ENCODE measurements at regions not wholly inside any gene's neighbourhood (a gene's known extent, or its start where the extent isn't known, plus 50 kb on each side); places are given as distances from the start of the nearest gene placed in this dataset.
"Not testable (repeated sequence)": the region's sequence is repeated elsewhere in the genome, so short reads cannot be mapped to it uniquely, and the experiment has no call there.

DNA sequence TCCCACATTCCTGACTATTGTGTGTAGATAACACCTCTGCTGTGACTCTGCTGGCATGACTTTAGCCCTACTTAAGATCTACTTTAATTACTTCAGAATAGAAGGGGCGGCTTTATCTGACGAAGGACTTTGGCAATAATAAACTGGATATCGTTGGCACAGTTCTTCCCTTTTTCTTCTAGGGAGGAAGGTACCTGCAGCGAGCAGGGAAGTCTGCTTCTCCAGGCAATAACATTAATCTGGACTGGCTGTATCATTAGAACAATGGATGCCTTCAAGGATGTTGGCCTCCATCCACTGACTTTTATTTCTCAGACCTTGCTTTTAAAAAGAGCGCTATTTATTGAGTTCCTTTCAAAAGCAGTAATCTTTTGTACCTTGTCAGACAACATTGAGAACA lies 172.6 kb upstream of the THSD7A start:
- DNase-seq (ENCODE audit: low spot score): no peak

DNA sequence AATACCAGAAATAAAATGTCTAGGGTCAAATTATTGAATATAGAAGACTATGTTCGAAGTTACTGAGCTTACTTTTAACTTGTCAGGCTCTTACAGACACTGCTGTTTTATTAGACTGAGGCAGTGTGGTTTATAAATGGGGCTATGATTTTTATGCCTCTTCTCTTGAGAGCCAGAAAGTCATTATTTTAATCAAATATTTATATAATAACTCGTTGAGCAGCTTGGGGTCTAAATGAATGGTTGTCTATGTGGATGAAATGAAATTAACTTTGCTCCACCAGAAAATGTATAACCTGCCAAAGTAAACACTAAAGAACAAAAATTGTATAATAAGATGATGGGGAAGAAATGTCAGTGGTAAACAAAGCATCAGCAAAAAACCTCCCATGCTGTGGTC lies 175.6 kb upstream of the THSD7A start:
- DNase-seq (ENCODE audit: low spot score): no peak

DNA sequence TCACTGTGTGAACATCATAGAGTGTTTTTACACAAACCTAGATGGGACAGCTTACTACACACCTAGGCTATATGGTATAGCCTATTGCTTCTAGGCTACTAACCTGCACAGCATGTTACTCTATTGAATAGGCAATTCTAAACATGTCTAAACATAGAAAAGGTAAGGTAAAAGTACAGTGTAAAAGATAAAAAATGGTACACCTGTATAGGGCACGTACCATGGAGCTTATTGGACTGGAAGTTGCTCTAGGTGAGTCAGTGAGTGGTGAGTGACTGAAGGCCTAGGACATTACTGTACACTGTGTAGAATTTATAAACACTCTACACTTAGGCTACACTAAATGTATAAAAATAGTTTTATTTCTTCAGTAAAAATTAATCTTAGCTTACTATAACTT lies 182.0 kb upstream of the THSD7A start:
- DNase-seq (ENCODE audit: low spot score): no peak

DNA sequence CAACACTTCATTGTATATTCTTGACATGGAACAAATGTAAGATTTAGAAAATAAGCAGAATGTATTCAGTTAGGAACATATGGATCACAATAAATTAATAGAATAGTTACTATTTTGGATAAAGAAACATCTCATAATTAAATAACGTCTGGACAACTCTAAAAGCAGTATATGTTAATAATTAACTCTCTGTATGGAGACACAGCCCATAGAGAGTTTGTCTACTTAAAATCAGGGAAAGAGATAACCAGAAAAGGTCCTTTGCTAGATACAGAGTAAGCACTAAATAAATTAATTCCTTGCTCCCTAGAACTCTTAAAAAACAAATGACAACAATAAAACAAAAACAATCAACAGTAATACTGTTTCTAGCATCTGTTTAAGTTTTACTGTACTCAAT lies 184.4 kb upstream of the THSD7A start:
- no peak for DNase-seq (ENCODE audit: low spot score)

DNA sequence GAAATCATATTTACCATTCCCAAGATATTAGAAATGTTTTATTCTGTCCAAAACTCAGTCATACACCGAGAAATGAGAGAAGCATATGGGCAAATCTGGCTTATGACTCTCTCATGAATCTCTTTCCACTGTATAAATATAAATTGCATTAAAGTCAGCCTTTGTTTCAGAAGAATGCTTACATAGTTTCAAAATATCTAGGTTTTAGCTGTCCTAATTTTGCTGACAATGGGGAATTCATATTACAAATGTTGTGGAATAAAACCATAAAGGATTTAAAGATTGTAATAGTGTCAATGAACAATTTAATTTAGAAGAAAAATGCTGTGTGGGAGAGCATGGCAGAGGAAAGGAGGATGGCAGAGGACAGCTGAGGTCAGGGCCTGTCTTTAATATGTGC lies 185.0 kb upstream of the THSD7A start:
- DNase-seq (ENCODE audit: low spot score): no peak

DNA sequence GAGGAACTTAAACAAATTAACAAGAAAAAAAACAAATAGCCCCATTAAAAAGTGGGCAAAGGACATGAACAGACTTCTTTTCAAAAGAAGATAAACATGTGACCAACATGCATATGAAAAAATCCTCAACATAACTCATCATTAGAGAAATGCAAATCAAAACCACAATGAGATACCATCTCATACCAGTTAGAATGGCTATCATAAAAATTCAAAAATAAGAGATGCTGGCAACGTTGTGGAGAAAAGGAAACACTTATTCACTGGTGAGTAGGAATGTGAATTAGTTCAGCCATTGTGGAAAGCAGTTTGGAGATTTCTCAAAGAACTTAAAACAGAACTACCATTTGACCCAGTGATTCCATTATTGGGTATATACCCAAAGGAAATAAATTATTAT lies 189.1 kb upstream of the TMEM106B start:
- DNase-seq (ENCODE audit: low spot score): not testable (repeated sequence)

DNA sequence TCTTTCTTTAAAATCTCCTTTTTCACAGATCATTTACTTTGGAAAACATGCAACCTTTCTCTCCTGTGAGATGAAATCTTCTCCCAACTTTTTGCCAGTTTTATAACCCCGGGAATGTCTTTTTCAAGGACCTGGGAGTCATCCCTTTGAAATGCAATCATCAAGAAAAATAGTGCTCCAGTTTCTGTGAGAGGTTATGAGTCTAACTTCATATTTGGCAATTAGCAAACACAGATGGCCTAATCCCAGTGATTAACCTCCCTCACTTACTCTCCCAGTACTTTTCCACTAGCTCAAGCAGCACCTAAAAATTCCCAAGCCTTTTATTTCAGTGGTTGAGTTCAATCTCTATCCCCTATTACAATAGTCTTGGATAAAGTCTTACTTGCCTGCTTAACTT lies 185.8 kb upstream of the TMEM106B start:
- DNase-seq (ENCODE audit: low spot score): no peak

DNA sequence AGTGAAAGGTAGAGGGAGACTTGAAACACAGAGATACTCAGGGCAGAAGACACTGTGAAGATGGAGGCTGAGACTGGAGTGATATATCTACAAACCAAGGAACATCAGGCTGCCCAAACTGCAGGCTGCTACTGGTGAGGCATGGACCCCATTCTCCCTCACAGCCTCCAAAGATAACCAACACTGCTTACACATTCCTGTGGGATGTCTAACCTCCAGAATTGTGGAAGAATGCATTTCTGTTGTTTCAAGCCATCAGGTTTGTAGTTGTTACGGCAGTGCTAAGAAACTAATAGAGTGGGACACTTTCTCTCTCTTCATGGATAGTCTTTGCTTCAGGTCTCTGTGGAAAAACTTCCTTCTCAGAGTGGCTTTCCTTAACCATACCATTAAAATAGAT lies 182.6 kb upstream of the TMEM106B start:
- no peak for DNase-seq (ENCODE audit: low spot score)

DNA sequence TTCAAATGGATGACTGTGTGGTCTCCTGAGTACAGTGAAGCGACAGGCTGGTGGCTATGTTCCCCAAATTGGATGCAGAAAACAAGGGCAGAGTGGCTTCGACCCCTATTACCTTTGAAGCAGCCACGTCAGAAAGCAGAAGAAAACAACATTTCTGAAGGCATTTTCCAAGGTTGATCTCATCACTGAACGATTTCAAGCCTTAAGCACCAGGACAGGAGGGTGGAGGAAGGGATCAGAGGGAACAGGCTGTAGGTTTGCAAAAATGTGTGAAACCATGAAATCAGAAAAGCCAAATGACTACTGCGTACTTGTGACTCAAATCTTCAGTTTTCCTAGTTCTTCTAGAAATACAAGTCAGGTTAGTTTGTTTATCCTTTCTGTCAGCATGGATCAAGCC lies 181.0 kb upstream of the TMEM106B start:
- DNase-seq (ENCODE audit: low spot score): no peak

DNA sequence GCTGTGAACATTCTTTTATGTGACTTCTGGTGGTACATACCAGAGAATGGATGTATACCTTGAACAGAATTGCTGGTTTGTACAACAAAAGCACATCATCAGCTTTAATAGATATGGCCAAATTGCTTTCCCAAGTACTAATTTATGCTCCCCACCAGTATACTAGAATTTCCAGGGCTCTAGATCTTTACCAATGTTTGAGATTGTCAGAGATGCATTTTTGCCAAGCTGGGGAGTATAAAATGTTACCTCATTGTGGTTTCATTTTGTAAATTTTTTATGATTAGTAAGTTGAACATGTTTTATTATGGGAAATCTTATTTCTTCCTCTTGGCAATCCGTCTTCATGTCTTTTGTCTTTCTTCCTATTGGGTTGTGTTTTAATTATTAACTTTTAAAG lies 179.9 kb upstream of the TMEM106B start:
- DNase-seq (ENCODE audit: low spot score): no peak

DNA sequence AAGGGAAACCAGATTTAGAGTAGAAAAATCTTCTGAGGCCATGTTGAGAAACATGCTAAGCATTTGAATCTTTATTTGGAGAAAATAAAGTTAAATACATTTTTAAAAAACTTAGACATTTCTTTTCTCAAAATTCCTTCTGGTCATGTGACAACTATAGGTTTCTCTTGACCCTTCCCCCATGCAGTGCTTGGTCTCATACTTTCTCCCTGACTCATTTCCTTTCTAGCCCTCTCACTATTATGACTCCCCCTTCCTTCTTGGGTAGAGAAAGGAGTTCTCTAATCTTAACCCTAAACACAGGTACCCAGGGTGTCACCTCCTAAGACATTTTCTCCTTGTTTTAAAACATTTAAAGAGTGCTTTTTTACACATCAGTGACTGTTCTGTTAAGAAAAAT lies 179.5 kb upstream of the TMEM106B start:
- peak; percentile 17 for DNase-seq (ENCODE audit: low spot score)

DNA sequence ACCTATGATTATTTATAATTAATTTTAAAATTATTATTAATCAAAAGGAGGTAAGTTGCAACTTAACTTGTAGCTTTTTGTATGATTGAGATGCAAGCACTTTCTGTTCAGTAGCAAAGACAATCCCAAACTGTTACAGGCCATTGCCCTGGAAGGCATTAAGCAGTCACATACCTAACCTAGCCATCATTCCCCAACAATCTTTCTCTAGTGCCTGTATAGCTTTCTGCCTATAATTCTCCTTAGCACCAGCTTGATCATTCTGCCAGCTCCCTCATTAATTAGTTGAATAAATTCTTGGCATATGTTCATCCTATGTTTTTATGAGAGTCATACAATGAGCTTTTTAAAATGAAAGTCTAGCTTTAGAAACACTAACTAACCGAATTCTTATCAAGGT lies 178.9 kb upstream of the TMEM106B start:
- peak; percentile 7 for DNase-seq (ENCODE audit: low spot score)

DNA sequence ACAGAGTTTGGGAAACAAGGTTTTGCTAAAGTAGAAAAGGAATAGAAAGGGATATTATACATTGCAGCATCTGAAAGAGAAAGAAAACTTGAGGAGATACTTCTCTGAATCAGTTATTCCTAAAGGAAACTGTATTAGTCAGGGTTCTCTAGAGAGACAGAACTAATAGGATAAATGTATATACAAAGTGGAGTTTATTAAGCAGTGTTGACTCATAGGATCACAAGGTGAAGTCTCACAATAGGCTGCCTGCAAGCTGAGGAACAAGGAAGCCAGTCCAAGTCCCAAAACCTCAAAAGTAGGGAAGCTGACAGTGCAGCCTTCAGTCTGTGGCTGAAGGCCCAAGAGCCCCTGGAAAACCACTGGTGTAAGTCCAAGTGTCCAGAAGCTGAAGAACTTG lies 167.6 kb upstream of the TMEM106B start:
- DNase-seq (ENCODE audit: low spot score): not testable (repeated sequence)

DNA sequence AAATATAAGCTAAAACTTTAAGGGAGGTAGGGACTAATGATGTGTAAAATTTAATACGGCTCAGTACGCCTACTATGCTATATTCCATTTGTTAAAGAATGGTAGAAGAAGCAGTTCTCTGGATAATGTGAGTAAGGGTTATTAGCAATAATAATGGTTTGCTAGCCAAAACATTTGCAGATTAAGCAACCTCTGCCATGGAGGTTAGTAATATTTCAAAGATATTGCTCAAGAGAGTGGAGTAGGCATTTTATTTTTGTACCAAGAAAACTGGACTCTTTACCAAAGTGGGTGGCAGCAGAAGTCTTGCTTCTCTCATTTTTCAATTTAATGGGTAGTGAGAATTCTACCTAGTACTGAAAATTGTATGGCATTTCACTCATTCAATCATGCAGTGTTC lies 158.9 kb upstream of the TMEM106B start:
- DNase-seq (ENCODE audit: low spot score): no peak

DNA sequence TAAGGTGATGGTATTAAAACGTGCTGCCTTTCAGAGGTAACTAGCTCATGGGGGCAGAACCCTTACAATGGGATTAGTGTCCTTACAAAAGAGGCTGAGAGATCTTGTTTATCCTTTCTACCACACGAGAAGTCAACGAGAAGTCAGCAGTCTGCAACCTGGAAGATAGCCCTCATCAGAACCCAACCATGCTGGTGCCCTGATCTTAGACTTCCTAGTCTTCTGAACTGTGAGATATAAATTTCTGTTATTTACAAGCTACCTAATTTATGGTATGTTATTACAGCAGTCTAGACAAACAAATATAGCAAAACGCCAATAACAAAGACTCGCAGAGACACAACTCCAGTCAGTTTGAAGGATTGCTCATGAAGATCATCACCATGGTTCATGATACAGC lies 157.5 kb upstream of the TMEM106B start:
- DNase-seq (ENCODE audit: low spot score): no peak

DNA sequence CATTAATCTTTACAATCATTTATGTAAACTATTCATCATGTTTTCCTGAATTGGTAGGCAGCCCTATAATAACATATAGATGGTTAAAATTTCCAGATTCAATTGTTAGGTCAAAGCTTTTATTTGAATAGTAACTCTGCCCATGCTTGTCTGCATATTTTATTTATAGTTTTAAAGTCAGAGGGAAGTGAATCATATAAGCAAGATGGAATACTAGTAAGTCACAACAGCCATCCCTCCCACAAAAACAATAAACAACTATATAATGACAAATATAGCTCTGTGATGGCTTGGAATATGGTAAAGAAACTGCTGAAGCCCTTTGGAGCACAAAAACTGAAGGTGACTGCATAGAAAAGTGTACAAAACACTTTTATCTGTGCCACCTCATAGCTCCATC lies 156.3 kb upstream of the TMEM106B start:
- no peak for DNase-seq (ENCODE audit: low spot score)

DNA sequence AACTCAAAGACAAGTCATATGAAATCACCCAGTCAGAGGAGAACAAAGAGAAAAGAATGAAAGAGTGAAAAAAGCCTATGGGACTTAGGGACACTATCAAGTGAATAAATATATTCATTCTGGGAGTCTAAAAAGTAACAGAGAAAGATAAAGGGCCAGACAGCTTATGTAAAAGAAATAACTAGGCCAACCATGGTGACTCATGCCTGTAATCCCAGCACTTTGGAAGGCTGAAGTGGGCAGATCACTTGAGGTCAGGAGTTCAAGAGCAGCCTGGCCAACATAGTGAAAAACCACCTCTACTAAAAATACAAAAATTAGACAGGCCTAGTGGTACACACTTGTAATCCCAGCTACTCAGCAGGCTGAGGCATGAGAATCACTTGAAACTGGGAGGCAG lies 154.7 kb upstream of the TMEM106B start:
- no peak for DNase-seq (ENCODE audit: low spot score)

DNA sequence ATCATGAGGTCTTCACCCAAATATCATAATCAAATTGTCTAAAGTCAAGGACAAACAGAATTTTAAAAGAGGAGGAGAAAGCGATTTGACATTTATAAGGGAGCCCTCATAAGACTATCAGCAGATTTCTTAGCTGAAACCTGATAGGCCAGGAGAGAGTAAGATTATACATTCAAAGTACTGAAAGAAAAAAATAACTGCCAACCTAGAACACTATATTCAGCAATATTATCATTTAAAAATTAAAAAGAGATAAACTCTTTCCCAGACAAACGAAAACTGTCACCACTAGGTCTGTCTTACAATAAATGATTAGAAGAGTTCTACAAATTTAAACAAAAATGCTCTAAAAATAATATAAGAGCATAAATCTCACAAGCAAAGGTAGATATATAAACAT lies 154.1 kb upstream of the TMEM106B start:
- no peak for DNase-seq (ENCODE audit: low spot score)

DNA sequence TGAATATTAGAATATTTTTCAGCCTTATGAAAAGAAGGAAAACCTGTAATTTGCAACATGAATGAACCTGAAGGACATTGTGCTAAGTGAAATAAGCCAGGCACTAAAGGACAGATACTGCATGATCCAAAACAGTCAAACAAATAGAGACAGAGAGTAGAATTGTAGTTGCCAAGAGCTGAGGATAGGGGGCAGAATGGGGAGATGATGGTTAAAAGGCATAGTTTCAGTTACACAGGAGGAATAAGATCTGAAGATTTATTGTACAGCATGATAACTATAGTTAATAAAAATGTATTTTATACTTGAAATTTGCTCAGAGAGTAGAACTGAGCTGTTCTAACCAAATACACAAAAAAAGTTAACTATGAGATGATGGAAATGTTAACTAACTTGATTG lies 149.0 kb upstream of the TMEM106B start:
- DNase-seq (ENCODE audit: low spot score): peak; percentile 21

DNA sequence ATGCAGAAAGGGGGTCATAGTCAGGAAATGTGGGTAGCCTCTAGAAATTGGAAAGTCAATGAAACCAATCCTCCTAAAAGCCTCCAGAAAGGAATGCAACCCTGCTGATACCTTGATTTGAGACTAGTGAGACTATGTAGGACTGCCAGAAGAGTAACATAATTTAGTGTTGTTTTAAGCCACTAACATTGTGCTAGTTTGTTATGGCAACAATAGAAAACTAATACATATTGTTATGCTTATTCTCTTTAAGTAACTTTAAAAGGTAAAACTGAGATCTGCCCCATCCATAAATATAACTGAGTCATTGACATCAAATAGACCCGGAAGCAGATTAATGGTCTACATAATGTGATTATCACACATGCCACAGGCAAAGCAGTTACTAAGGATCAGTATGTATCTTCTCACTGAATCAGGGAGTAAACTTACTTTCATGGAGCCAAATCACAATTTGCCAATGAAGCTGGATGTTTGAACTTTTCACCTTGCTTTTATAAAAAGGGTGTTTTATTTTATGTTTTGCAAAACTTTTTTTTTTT lies 146.4 kb upstream of the TMEM106B start:
- DNase-seq (ENCODE audit: low spot score): no peak

DNA sequence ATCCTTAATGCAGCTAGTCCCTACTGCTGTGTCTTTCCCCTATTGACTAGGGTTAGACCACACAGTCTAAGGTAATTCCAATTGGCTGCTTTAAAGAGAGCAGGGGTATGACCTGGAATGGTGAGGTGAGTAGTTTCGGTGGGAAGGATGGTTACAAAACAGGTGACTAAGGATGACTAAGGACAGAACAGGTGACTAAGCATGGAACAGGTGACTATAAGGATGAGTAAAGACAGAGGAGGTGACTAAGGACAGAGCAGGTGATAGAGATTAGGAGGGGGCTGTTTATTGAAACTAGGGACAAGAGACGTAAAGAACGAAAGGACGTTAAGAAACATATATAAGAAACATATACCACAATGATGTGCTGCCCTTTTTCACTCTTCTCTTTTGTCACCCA lies 145.1 kb upstream of the TMEM106B start:
- no peak for DNase-seq (ENCODE audit: low spot score)

DNA sequence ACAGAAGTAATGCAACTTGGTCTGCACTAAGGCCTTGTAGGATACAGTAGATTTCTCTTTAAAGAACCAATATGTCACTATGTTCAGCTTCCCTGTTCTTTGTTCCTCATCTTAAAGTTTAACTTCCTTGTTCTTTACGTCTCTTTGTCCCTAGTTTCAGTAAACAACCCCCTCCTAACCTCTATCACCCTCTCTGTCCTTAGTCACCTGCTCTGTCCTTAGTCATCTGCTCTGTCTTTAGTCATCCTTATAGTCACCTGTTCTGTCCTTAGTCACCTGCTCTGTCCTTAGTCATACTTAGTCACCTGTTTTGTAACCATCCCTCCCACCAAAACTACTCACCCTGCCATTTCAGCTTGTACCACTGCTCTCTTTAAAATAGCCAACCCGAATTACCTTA lies 144.6 kb upstream of the TMEM106B start:
- no peak for DNase-seq (ENCODE audit: low spot score)

DNA sequence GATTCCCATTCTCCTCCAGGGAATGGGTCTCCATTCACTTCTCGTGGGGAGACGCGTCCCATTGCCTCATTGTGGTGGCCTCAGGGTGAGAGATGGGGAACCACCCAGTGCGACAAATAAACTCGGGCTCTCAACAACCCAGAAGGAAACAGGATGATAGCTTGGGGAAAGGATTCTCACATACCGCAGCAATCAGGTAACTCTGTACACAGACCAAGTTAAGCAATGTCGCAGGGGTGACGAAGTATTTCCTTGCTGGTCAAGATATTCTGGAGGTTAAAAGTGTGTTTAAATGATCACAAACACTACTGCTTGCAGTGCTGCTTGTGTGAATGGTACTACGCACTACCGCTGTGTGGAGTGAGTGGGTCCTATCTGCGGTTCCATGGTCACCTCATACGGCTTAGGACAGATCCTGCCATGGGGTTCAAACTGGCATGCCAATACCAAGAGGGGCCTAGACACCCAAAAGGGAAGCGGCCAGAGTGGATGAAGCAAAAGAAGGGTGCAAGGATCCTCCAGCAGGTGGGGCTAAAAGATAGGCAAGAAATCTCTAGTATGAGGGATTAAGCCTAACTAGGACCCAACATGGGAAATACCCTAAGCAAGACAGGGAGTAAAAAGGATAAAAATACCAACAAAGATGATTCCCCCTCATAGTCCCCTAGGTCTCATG lies 143.8 kb upstream of the TMEM106B start:
- DNase-seq (ENCODE audit: low spot score): peak; percentile 52

DNA sequence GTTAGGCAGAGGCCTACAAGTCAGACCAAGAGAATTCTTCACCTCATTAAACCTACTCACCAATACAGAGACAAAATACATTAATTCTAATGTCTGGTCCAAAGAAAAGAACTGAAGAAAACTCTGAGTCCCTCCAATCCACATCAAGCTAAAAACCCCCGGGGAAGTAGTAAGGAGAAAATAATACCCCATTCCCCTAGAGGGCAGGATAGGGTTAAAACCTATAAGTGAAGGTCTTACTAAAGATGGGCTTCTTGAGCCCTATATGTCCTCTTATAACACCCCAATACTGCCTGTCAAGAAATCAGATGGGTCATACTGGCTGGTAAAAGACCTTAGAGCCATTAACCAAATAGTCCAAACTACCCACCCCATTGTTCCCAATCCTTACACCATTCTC lies 141.3 kb upstream of the TMEM106B start:
- no peak for DNase-seq (ENCODE audit: low spot score)

DNA sequence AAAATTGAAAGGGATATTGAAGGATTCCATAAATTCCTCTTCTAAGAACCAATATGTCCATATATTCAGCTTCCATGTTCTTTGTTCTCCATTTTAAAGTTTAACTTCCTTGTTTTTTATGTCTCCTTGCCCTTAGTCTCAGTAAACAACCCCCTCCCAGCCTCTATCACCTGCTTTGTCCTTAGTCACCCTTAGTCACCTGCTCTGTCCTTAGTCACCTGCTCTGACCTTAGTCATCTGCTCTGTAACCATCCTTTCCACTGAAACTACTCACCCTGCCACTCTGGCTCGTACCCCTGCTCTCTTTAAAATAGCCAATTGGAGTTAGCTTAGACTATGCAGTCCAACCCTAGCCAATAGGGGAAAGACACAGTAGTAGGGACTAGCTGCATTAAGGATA lies 136.2 kb upstream of the TMEM106B start:
- no peak for DNase-seq (ENCODE audit: low spot score)

Measured in iPS-NIHi11 (cell line).